HCT116 (cell line): ENCODE measurements at regions not wholly inside any gene's neighbourhood (a gene's known extent, or its start where the extent isn't known, plus 50 kb on each side); places are given as distances from the start of the nearest gene placed in this dataset.

Experiments
- ATAC-seq: fragments of 200-7000 bp; cut with Tn5 transposase; 2 replicates; pipeline ENCODE4 v1.9.1; 2020; ENCODE audit warnings: mild to moderate bottlenecking, moderate library complexity
- BruUV-seq: library from RNA; stranded (reverse); fragments of 400-500 nt; replicated peaks from 2 replicates; lab custom pipeline; 2021; lab: Mats Ljungman, UMichigan
- CTCF ChIA-PET: fragments of 300-600 bp; sonication (Branson Sonifier 250); formaldehyde crosslinking; loops from one replicate; lab custom pipeline; 2021; ENCODE audit warnings: antibody characterized with exemption; lab: Charles Lee
- POLR2A ChIA-PET: fragments of 300-600, 350-600 bp; sonication (Branson Sonifier 250); formaldehyde crosslinking; loops from one replicate; lab custom pipeline; 2021; ENCODE audit warnings: antibody characterized with exemption; lab: Charles Lee
- RAD21 ChIA-PET, 2 experiments: fragments of 300-600 bp; sonication (Branson Sonifier 250); formaldehyde crosslinking; loops; one replicate each; lab custom pipeline; 2023; ENCODE audit warnings: low total read pairs in 2 of 2; ENCODE audit not compliant: uncharacterized antibody in 2 of 2, unreplicated experiment in 2 of 2, low non-redundant PET in 1 of 2; lab: Charles Lee
- DNase-seq: peaks from one replicate; pipeline ENCODE4 v3.0.0-alpha.2; 2010; ENCODE audit warnings: low read depth, low spot score
- H2AFZ ChIP-seq: fragments of 200-600 bp; shearing (Covaris generic), sonication (generic); 2 replicates; pipeline ENCODE4 v1.6.1; 2017; ENCODE audit warnings: low read depth, mixed run types, mixed read lengths, antibody characterized with exemption, low read length; ENCODE audit not compliant: poor library complexity, severe bottlenecking
- H3K27ac ChIP-seq: 2 replicates; pipeline ENCODE4 v1.5.1; 2012; ENCODE audit warnings: low read depth, low read length
- H3K27me3 ChIP-seq: fragments of 200-600 bp; sonication (generic); 2 replicates; pipeline ENCODE4 v1.6.1; 2016; ENCODE audit warnings: mixed run types, low read length, mixed read lengths; ENCODE audit not compliant: insufficient read depth
- H3K36me3 ChIP-seq, 2 experiments: fragments of 200-500 bp in 1 of 2; fragments of 200-600 bp in 1 of 2; sonication (Bioruptor generic) in 1 of 2; sonication (generic) in 1 of 2; 2 replicates each; pipeline versions ENCODE4 v1.5.1 to v1.6.1; 2014 to 2016; ENCODE audit warnings: low read length in 2 of 2, inconsistent platforms in 1 of 2, mixed read lengths in 1 of 2, mixed run types in 1 of 2; ENCODE audit not compliant: insufficient read depth in 2 of 2, control insufficient read depth in 1 of 2
- H3K4me1 ChIP-seq, 2 experiments: fragments of 200-600 bp in 1 of 2; sonication (generic) in 1 of 2; 2 replicates each; pipeline versions ENCODE4 v1.5.1 to v1.6.1; 2012 to 2017; ENCODE audit warnings: low read length in 2 of 2, inconsistent platforms in 1 of 2, mild to moderate bottlenecking in 1 of 2, mixed read lengths in 1 of 2, mixed run types in 1 of 2, moderate library complexity in 1 of 2; ENCODE audit not compliant: insufficient read depth in 2 of 2, control insufficient read depth in 1 of 2
- H3K4me2 ChIP-seq: fragments of 200-600 bp; sonication (generic); 2 replicates; pipeline ENCODE4 v1.6.1; 2017; ENCODE audit warnings: mixed run types, low read length, mixed read lengths
- H3K4me3 ChIP-seq, 2 experiments: fragments of 200-600 bp in 1 of 2; sonication (generic) in 1 of 2; replicated peaks in 1 of 2; 2 replicates each; pipeline ENCODE4 v1.5.1; 2011 to 2016; ENCODE audit warnings: low read length in 2 of 2, control low read depth in 1 of 2, low read depth in 1 of 2, mild to moderate bottlenecking in 1 of 2, mixed read lengths in 1 of 2, mixed run types in 1 of 2
- H3K79me2 ChIP-seq: fragments of 200-600 bp; sonication (generic); 2 replicates; pipeline ENCODE4 v1.6.1; 2017; ENCODE audit warnings: mild to moderate bottlenecking, mixed run types, low read length, moderate library complexity, mixed read lengths; ENCODE audit not compliant: insufficient read depth
- H3K9ac ChIP-seq: fragments of 200-600 bp; sonication (generic); 2 replicates; pipeline ENCODE4 v1.6.1; 2016; ENCODE audit warnings: low read length, mixed read lengths
- H3K9me2 ChIP-seq: fragments of 200-600 bp; sonication (generic), shearing (Covaris generic); 2 replicates; pipeline ENCODE4 v1.6.1; 2017; ENCODE audit warnings: mixed run types, mild to moderate bottlenecking, moderate library complexity; ENCODE audit not compliant: insufficient read depth
- H3K9me3 ChIP-seq, 2 experiments: fragments of 200-500 bp in 1 of 2; fragments of 200-600 bp in 1 of 2; sonication (Bioruptor generic) in 1 of 2; sonication (generic) in 1 of 2; 2 replicates each; pipeline ENCODE4 v1.6.1; 2014 to 2017; ENCODE audit warnings: low read length in 2 of 2, mixed read lengths in 2 of 2, inconsistent platforms in 1 of 2, low read depth in 1 of 2, mild to moderate bottlenecking in 1 of 2, mixed run types in 1 of 2, moderate library complexity in 1 of 2; ENCODE audit not compliant: control insufficient read depth in 1 of 2, insufficient read depth in 1 of 2
- H4K20me1 ChIP-seq: fragments of 200-600 bp; sonication (generic), shearing (Covaris generic); 2 replicates; pipeline ENCODE4 v1.6.1; 2017; ENCODE audit warnings: mixed run types, mild to moderate bottlenecking, moderate library complexity; ENCODE audit not compliant: insufficient read depth
- ATF3 ChIP-seq: IDR thresholded peaks from 2 replicates; pipeline ENCODE4 v1.6.1; 2012
- CBX3 ChIP-seq: IDR thresholded peaks from 2 replicates; pipeline ENCODE4 v1.6.1; 2012; ENCODE audit warnings: low read depth
- CEBPB ChIP-seq: IDR thresholded peaks from 2 replicates; pipeline ENCODE4 v1.6.1; 2012; ENCODE audit warnings: low read depth
- EGR1 ChIP-seq: IDR thresholded peaks from 2 replicates; pipeline ENCODE4 v1.6.1; 2012; ENCODE audit warnings: low read depth
- EZH2 ChIP-seq: fragments of 200-600 bp; sonication (generic); IDR thresholded peaks from 2 replicates; pipeline ENCODE4 v1.6.1; 2017; ENCODE audit warnings: antibody characterized with exemption, mixed run types
- EZH2phosphoT487 ChIP-seq: fragments of 200-600 bp; IDR thresholded peaks from 2 replicates; pipeline ENCODE4 v1.6.1; 2018; ENCODE audit warnings: antibody characterized with exemption, borderline replicate concordance
- FOSL1 ChIP-seq: IDR thresholded peaks from 2 replicates; pipeline ENCODE4 v1.6.1; 2012; ENCODE audit warnings: low read depth
- JUND ChIP-seq: IDR thresholded peaks from 2 replicates; pipeline ENCODE4 v1.6.1; 2012
- POLR2A ChIP-seq: IDR thresholded peaks from 2 replicates; pipeline ENCODE4 v1.7.0; 2011; ENCODE audit warnings: borderline replicate concordance; ENCODE audit not compliant: insufficient read depth, insufficient read length; ENCODE audit errors: extremely low read depth
- POLR2AphosphoS5 ChIP-seq: IDR thresholded peaks from 2 replicates; pipeline ENCODE4 v1.6.1; 2011; ENCODE audit warnings: mild to moderate bottlenecking, low read depth, low read length, moderate library complexity
- RAD21 ChIP-seq: IDR thresholded peaks from 2 replicates; pipeline ENCODE4 v1.6.1; 2012; ENCODE audit warnings: low read depth, mild to moderate bottlenecking
- REST ChIP-seq: IDR thresholded peaks from 2 replicates; pipeline ENCODE4 v1.6.1; 2012; ENCODE audit warnings: low read depth
- SIN3A ChIP-seq: IDR thresholded peaks from 2 replicates; pipeline ENCODE4 v1.6.1; 2012; ENCODE audit warnings: low read depth
- SP1 ChIP-seq: IDR thresholded peaks from 2 replicates; pipeline ENCODE4 v1.6.1; 2012; ENCODE audit warnings: low read depth
- TCF7L2 ChIP-seq: IDR thresholded peaks from 2 replicates; pipeline ENCODE4 v1.7.0; 2011; ENCODE audit warnings: borderline replicate concordance, inconsistent platforms; ENCODE audit not compliant: insufficient read depth, insufficient read length; ENCODE audit errors: extremely low read depth
- YY1 ChIP-seq: IDR thresholded peaks from 2 replicates; pipeline ENCODE4 v1.6.1; 2011; ENCODE audit warnings: low read length, low read depth, moderate library complexity, mild to moderate bottlenecking; ENCODE audit not compliant: insufficient replicate concordance; ENCODE audit errors: extremely low read depth
- ZFX ChIP-seq: fragments of 450-650 bp; IDR thresholded peaks from 2 replicates; pipeline ENCODE4 v1.6.1; 2017
- ZNF274 ChIP-seq: fragments of 200-500 bp; sonication (Bioruptor generic); IDR thresholded peaks from 2 replicates; pipeline ENCODE4 v1.6.1; 2014; ENCODE audit warnings: mild to moderate bottlenecking, low read depth, low read length, inconsistent platforms
- intact Hi-C: fragments of 100-400 bp; cut with micrococcal nuclease; formaldehyde crosslinking; loops from 2 replicates; pipeline ENCODE4 v1.10.0; 2022
- TF ChIP-seq, protein P1 (sequence below): IDR thresholded peaks from 2 replicates; pipeline ENCODE4 v1.6.1; 2012
- TF ChIP-seq, protein P2 (sequence below), 3 experiments: fragments of 200-600 bp in 1 of 3; sonication (generic) in 1 of 3; IDR thresholded peaks in 2 of 3; conservative IDR thresholded peaks in 1 of 3; 2 replicates each; pipeline ENCODE4 v1.5.1; 2012 to 2017; ENCODE audit warnings: low read depth in 2 of 3, low read length in 2 of 3, antibody characterized with exemption in 1 of 3, borderline replicate concordance in 1 of 3, control low read depth in 1 of 3, mild to moderate bottlenecking in 1 of 3, mixed read lengths in 1 of 3, mixed run types in 1 of 3, moderate library complexity in 1 of 3; ENCODE audit not compliant: insufficient read depth in 1 of 3

GRCh38 chr11:33994937-33995336, 56.6 kb upstream of the CAPRIN1 start:
- intact Hi-C loops: loop anchor here (5.0 to 10.0 kb wide), 3 partner anchors 57 to 500 kb away; partner anchors contain the start of gene CAPRIN1
- H3K36me3 ChIP-seq: no peaks in the 10 kb centered on the region
- no peaks in the 10 kb centered on the region for H3K9me3 ChIP-seq
- H4K20me1 ChIP-seq: no peaks in the 10 kb centered on the region
- RAD21 ChIA-PET: no interaction called here
- no peaks in the 10 kb centered on the region for H3K79me2 ChIP-seq
- TF ChIP-seq POLR2A (no peak), CEBPB (no peak), SP1 (no peak), RAD21 (no peak), TCF7L2 (no peak), ZFX (no peak), ATF3 (no peak), YY1 (no peak), FOSL1 (no peak), JUND (no peak), POLR2AphosphoS5 (no peak), SIN3A (no peak), REST (no peak), ZNF274 (no peak), CBX3 (no peak), EZH2phosphoT487 (no peak), EZH2 (no peak), EGR1 (no peak)
- TF ChIP-seq, protein P1, sequence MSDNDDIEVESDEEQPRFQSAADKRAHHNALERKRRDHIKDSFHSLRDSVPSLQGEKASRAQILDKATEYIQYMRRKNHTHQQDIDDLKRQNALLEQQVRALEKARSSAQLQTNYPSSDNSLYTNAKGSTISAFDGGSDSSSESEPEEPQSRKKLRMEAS: no peak
- TF ChIP-seq, protein P2, sequence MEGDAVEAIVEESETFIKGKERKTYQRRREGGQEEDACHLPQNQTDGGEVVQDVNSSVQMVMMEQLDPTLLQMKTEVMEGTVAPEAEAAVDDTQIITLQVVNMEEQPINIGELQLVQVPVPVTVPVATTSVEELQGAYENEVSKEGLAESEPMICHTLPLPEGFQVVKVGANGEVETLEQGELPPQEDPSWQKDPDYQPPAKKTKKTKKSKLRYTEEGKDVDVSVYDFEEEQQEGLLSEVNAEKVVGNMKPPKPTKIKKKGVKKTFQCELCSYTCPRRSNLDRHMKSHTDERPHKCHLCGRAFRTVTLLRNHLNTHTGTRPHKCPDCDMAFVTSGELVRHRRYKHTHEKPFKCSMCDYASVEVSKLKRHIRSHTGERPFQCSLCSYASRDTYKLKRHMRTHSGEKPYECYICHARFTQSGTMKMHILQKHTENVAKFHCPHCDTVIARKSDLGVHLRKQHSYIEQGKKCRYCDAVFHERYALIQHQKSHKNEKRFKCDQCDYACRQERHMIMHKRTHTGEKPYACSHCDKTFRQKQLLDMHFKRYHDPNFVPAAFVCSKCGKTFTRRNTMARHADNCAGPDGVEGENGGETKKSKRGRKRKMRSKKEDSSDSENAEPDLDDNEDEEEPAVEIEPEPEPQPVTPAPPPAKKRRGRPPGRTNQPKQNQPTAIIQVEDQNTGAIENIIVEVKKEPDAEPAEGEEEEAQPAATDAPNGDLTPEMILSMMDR (IDR thresholded peaks at IDR 0.05 in 2 of 3, conservative IDR thresholded peaks at IDR 0.05 in 1 of 3; ENCODE audit: borderline replicate concordance in 1 of 3, insufficient read depth in 1 of 3, low read depth in 2 of 3, low read length in 2 of 3): no peak
- TF ChIP-seq, all 23 proteins: peak for 0
- ChIA-PET POLR2A (no interaction called here), CTCF (no interaction called here)
- H3K4me3 ChIP-seq: no peak overlapping the region
- no peak overlapping the region for H2AFZ ChIP-seq
- H3K27ac ChIP-seq: no peak overlapping the region
- DNase-seq (no peak), ATAC-seq (no peak)
- no peaks in the 10 kb centered on the region for H3K9me2 ChIP-seq
- no TSS peak for BruUV-seq
- peaks cover 5 to 21% of the 10 kb centered on the region in 2 experiments; a peak in 3 of 4 replicates for H3K4me1 ChIP-seq
- H3K27me3 ChIP-seq: no peaks in the 10 kb centered on the region
- H3K4me2 ChIP-seq: no peak overlapping the region
- no peak overlapping the region for H3K9ac ChIP-seq
